Fibroblast of pulmonary artery (primary cell): ENCODE measurements at regions not wholly inside any gene's neighbourhood (a gene's known extent, or its start where the extent isn't known, plus 50 kb on each side); places are given as distances from the start of the nearest gene placed in this dataset.

ENCODE experiments used
- DNase-seq: peaks from one replicate; pipeline ENCODE4 v3.0.0-alpha.2; 2010; ENCODE audit warnings: low read depth
- H3K4me3 ChIP-seq: replicated peaks from 2 replicates; pipeline ENCODE4 v1.5.1; 2011; ENCODE audit warnings: low read depth, mild to moderate bottlenecking, control low read depth, low read length, moderate library complexity
- TF ChIP-seq, protein P1 (sequence below): IDR thresholded peaks from 2 replicates; pipeline ENCODE4 v1.5.1; 2011; ENCODE audit warnings: mild to moderate bottlenecking, control low read depth, low read length, inconsistent platforms; ENCODE audit errors: missing control alignments

DNA sequence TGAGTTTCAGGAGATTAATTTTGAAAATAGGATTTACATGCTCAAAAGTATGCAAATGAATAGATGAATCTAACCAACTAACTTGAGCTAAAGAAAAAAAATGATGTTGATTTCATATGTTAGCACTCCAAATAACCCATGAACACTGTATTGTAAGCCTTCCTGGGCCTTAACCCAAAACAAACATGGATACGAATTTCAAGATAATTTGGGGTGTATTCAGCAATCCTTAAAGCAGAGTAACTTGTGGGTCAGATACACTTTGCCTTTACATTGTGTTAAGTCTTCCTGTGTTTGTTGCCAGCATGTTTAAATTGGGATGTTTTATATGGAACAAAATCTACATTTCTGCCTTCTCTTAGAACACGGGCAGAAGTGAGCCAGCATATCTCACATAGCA is 124.2 kb upstream of the WDR11 start:
- TF ChIP-seq, protein P1, sequence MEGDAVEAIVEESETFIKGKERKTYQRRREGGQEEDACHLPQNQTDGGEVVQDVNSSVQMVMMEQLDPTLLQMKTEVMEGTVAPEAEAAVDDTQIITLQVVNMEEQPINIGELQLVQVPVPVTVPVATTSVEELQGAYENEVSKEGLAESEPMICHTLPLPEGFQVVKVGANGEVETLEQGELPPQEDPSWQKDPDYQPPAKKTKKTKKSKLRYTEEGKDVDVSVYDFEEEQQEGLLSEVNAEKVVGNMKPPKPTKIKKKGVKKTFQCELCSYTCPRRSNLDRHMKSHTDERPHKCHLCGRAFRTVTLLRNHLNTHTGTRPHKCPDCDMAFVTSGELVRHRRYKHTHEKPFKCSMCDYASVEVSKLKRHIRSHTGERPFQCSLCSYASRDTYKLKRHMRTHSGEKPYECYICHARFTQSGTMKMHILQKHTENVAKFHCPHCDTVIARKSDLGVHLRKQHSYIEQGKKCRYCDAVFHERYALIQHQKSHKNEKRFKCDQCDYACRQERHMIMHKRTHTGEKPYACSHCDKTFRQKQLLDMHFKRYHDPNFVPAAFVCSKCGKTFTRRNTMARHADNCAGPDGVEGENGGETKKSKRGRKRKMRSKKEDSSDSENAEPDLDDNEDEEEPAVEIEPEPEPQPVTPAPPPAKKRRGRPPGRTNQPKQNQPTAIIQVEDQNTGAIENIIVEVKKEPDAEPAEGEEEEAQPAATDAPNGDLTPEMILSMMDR: no peak
- H3K4me3 ChIP-seq: no peak overlapping the region
- peak; percentile 65 for DNase-seq

GRCh38 chr10:120729547-120729946 is 121.6 kb upstream of the WDR11 start:
- TF ChIP-seq, protein P1: no peak
- H3K4me3 ChIP-seq: no peak overlapping the region
- no peak for DNase-seq

DNA sequence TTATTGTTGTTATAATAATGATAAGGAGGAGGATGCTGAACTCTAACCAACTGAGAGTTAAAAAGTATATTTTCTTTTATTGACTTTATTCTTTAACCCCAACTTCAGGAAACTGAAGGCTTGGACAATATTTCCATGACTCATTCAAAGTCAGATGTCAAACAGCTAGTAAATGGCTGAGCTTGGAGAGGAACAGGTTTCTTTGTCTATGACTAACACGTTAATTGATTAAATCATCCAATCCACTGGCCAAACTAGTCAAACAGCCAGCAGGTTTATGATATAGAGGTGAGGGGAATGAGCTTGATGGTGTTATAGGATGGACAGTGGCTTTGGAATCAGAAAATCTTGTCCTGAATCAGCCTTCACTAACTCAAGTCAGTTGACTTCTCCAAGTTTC is 119.1 kb upstream of the WDR11 start:
- no peak overlapping the region for H3K4me3 ChIP-seq
- TF ChIP-seq, protein P1: no peak
- DNase-seq: peak; percentile 23

DNA sequence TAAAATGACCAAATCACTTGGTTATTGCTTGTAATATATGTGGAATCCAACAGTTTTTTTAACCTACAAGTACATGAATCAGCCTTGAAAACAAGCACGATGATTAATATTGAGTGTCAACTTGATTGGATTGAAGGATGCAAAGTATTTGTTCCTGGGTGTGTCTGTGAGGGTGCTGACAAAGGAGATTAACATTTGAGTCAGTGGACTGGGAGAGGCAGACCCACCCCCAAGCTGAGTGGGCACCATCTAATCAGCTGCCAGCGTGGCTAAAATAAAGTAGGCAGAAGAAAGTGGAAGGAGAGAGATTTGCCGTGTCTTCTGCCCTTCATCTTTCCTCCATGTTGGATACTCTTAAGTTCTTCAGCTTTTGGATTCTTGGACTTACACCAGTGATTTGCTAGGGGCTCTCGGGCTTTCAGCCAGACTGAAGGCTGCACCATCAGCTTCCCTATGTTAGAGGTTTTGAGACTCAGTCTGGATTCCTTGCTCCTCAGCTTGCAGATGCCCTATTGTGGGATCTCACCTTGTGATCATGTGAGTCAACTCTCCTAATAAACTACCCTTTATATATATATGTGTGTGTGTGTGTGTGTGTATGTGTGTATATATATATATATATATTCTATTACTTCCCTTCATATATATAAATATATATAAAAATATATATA is 118.4 kb upstream of the WDR11 start:
- TF ChIP-seq, protein P1: no peak
- DNase-seq: no peak
- H3K4me3 ChIP-seq: no peak overlapping the region

- peak; percentile 59 for DNase-seq
- TF ChIP-seq, protein P1: no peak
- no peak overlapping the region for H3K4me3 ChIP-seq
These were observed 116.6 kb upstream of the WDR11 start for GRCh38 chr10:120734483-120735078.

- no peak overlapping the region for H3K4me3 ChIP-seq
- TF ChIP-seq, protein P1: no peak
- no peak for DNase-seq
These were observed 115.8 kb upstream of the WDR11 start for GRCh38 chr10:120735315-120735714.
